ENCODE measurements at regions not wholly inside any gene's neighbourhood (a gene's known extent, or its start where the extent isn't known, plus 50 kb on each side); places are given as distances from the start of the nearest gene placed in this dataset.

- H3K4me3 ChIP-seq (ENCODE audit: low read depth, low read length): no peak overlapping the region
- TF ChIP-seq CTCF (IDR thresholded peaks at IDR 0.05; ENCODE audit: insufficient read depth, low read depth, low read length): no peak
- no peak for DNase-seq (ENCODE audit: low read depth)
Measured at GRCh38 chr4:60544981-60545380, 655.1 kb upstream of the ADGRL3 start.

GRCh38 chr4:60562334-60562733 lies 637.8 kb upstream of the ADGRL3 start:
- no peak for TF ChIP-seq CTCF (IDR thresholded peaks at IDR 0.05; ENCODE audit: insufficient read depth, low read depth, low read length)
- no peak for DNase-seq (ENCODE audit: low read depth)
- H3K4me3 ChIP-seq (ENCODE audit: low read depth, low read length): no peak overlapping the region

- DNase-seq (ENCODE audit: low read depth): no peak
- H3K4me3 ChIP-seq (ENCODE audit: low read depth, low read length): no peak overlapping the region
- TF ChIP-seq CTCF (IDR thresholded peaks at IDR 0.05; ENCODE audit: insufficient read depth, low read depth, low read length): no peak
Measured at GRCh38 chr4:60565558-60565957, 634.6 kb upstream of the ADGRL3 start.

- no peak for TF ChIP-seq CTCF (IDR thresholded peaks at IDR 0.05; ENCODE audit: insufficient read depth, low read depth, low read length)
- DNase-seq (ENCODE audit: low read depth): no peak
- no peak overlapping the region for H3K4me3 ChIP-seq (ENCODE audit: low read depth, low read length)
Measured at GRCh38 chr4:60575336-60575735, 624.8 kb upstream of the ADGRL3 start.

- TF ChIP-seq CTCF (IDR thresholded peaks at IDR 0.05; ENCODE audit: insufficient read depth, low read depth, low read length): no peak
Measured at GRCh38 chr4:60579335-60579734, 620.8 kb upstream of the ADGRL3 start.

GRCh38 chr4:60581919-60582536 lies 618.1 kb upstream of the ADGRL3 start:
- DNase-seq (ENCODE audit: low read depth): no peak
- no peak for TF ChIP-seq CTCF (IDR thresholded peaks at IDR 0.05; ENCODE audit: insufficient read depth, low read depth, low read length)
- no peak overlapping the region for H3K4me3 ChIP-seq (ENCODE audit: low read depth, low read length)

More at GRCh38 chr4:60579335-60579734, 620.8 kb upstream of the ADGRL3 start:
- H3K4me3 ChIP-seq (ENCODE audit: low read depth, low read length): no peak overlapping the region
- DNase-seq (ENCODE audit: low read depth): no peak

- DNase-seq (ENCODE audit: low read depth): no peak
- no peak for TF ChIP-seq CTCF (IDR thresholded peaks at IDR 0.05; ENCODE audit: insufficient read depth, low read depth, low read length)
- no peak overlapping the region for H3K4me3 ChIP-seq (ENCODE audit: low read depth, low read length)
Measured at GRCh38 chr4:60588556-60588955, 611.6 kb upstream of the ADGRL3 start.

All from fibroblast of villous mesenchyme (primary cell).